AG08396 (cell line): ENCODE measurements at regions not wholly inside any gene's neighbourhood (a gene's known extent, or its start where the extent isn't known, plus 50 kb on each side); places are given as distances from the start of the nearest gene placed in this dataset.

ENCODE experiments used
- DNase-seq: peaks from one replicate; pipeline ENCODE4 v3.0.0; 2012; ENCODE audit warnings: low spot score, mixed read lengths

- no peak for DNase-seq
Observed at GRCh38 chr9:109945573-109945972, 165.6 kb downstream of the PALM2AKAP2 start.

GRCh38 chr9:109948453-109948852 lies 168.5 kb downstream of the PALM2AKAP2 start:
- DNase-seq, result no peak

- no peak for DNase-seq
Observed at GRCh38 chr9:109950710-109951443, 170.9 kb downstream of the PALM2AKAP2 start.

- DNase-seq, result no peak
Observed at GRCh38 chr9:109953300-109953699, 173.3 kb downstream of the PALM2AKAP2 start.

- DNase-seq, result no peak
Observed at GRCh38 chr9:109953813-109954497, 174.0 kb downstream of the PALM2AKAP2 start.

GRCh38 chr9:109956717-109957440 lies 176.9 kb downstream of the PALM2AKAP2 start:
- peak; percentile 12 for DNase-seq

- no peak for DNase-seq
Observed at GRCh38 chr9:109959679-109960078, 179.7 kb downstream of the PALM2AKAP2 start.

- DNase-seq, result no peak
Observed at GRCh38 chr9:109961626-109962025, 181.6 kb downstream of the PALM2AKAP2 start.

GRCh38 chr9:109962215-109962614 lies 182.2 kb downstream of the PALM2AKAP2 start:
- DNase-seq, result no peak

- DNase-seq, result no peak
Observed at GRCh38 chr9:109963079-109963478, 183.1 kb downstream of the PALM2AKAP2 start.

GRCh38 chr9:109966643-109967368 lies 186.8 kb downstream of the PALM2AKAP2 start:
- no peak for DNase-seq

- DNase-seq, result no peak
Observed at GRCh38 chr9:109967651-109968642, 187.9 kb downstream of the PALM2AKAP2 start.

GRCh38 chr9:109969011-109969410 lies 189.0 kb downstream of the PALM2AKAP2 start:
- DNase-seq, result no peak

- DNase-seq, result no peak
Observed at GRCh38 chr9:109969573-109970237, 189.7 kb downstream of the PALM2AKAP2 start.

- DNase-seq, result no peak
Observed at GRCh38 chr9:109971226-109971625, 191.2 kb downstream of the PALM2AKAP2 start.

GRCh38 chr9:109972026-109972882 lies 192.3 kb downstream of the PALM2AKAP2 start:
- no peak for DNase-seq

- DNase-seq, result no peak
Observed at GRCh38 chr9:109973336-109973735, 193.3 kb downstream of the PALM2AKAP2 start.

GRCh38 chr9:109974143-109974917 lies 194.3 kb downstream of the PALM2AKAP2 start:
- DNase-seq, result no peak

GRCh38 chr9:109974918-109975276 lies 194.9 kb downstream of the PALM2AKAP2 start:
- DNase-seq, result no peak
